HCT116 (cell line): ENCODE measurements at regions not wholly inside any gene's neighbourhood (a gene's known extent, or its start where the extent isn't known, plus 50 kb on each side); places are given as distances from the start of the nearest gene placed in this dataset.

Experiments used
- ATAC-seq: fragments of 200-7000 bp; cut with Tn5 transposase; 2 replicates; pipeline ENCODE4 v1.9.1; 2020; ENCODE audit warnings: mild to moderate bottlenecking, moderate library complexity
- BruUV-seq: library from RNA; stranded (reverse); fragments of 400-500 nt; replicated peaks from 2 replicates; lab custom pipeline; 2021; lab: Mats Ljungman, UMichigan
- CTCF ChIA-PET: fragments of 300-600 bp; sonication (Branson Sonifier 250); formaldehyde crosslinking; loops from one replicate; lab custom pipeline; 2021; ENCODE audit warnings: antibody characterized with exemption; lab: Charles Lee
- POLR2A ChIA-PET: fragments of 300-600, 350-600 bp; sonication (Branson Sonifier 250); formaldehyde crosslinking; loops from one replicate; lab custom pipeline; 2021; ENCODE audit warnings: antibody characterized with exemption; lab: Charles Lee
- RAD21 ChIA-PET, 2 experiments: fragments of 300-600 bp; sonication (Branson Sonifier 250); formaldehyde crosslinking; loops; one replicate each; lab custom pipeline; 2023; ENCODE audit warnings: low total read pairs in 2 of 2; ENCODE audit not compliant: uncharacterized antibody in 2 of 2, unreplicated experiment in 2 of 2, low non-redundant PET in 1 of 2; lab: Charles Lee
- DNase-seq: peaks from one replicate; pipeline ENCODE4 v3.0.0-alpha.2; 2010; ENCODE audit warnings: low read depth, low spot score
- H2AFZ ChIP-seq: fragments of 200-600 bp; shearing (Covaris generic), sonication (generic); 2 replicates; pipeline ENCODE4 v1.6.1; 2017; ENCODE audit warnings: low read depth, mixed run types, mixed read lengths, antibody characterized with exemption, low read length; ENCODE audit not compliant: poor library complexity, severe bottlenecking
- H3K27ac ChIP-seq: 2 replicates; pipeline ENCODE4 v1.5.1; 2012; ENCODE audit warnings: low read depth, low read length
- H3K27me3 ChIP-seq: fragments of 200-600 bp; sonication (generic); 2 replicates; pipeline ENCODE4 v1.6.1; 2016; ENCODE audit warnings: mixed run types, low read length, mixed read lengths; ENCODE audit not compliant: insufficient read depth
- H3K36me3 ChIP-seq, 2 experiments: fragments of 200-500 bp in 1 of 2; fragments of 200-600 bp in 1 of 2; sonication (Bioruptor generic) in 1 of 2; sonication (generic) in 1 of 2; 2 replicates each; pipeline versions ENCODE4 v1.5.1 to v1.6.1; 2014 to 2016; ENCODE audit warnings: low read length in 2 of 2, inconsistent platforms in 1 of 2, mixed read lengths in 1 of 2, mixed run types in 1 of 2; ENCODE audit not compliant: insufficient read depth in 2 of 2, control insufficient read depth in 1 of 2
- H3K4me1 ChIP-seq, 2 experiments: fragments of 200-600 bp in 1 of 2; sonication (generic) in 1 of 2; 2 replicates each; pipeline versions ENCODE4 v1.5.1 to v1.6.1; 2012 to 2017; ENCODE audit warnings: low read length in 2 of 2, inconsistent platforms in 1 of 2, mild to moderate bottlenecking in 1 of 2, mixed read lengths in 1 of 2, mixed run types in 1 of 2, moderate library complexity in 1 of 2; ENCODE audit not compliant: insufficient read depth in 2 of 2, control insufficient read depth in 1 of 2
- H3K4me2 ChIP-seq: fragments of 200-600 bp; sonication (generic); 2 replicates; pipeline ENCODE4 v1.6.1; 2017; ENCODE audit warnings: mixed run types, low read length, mixed read lengths
- H3K4me3 ChIP-seq, 2 experiments: fragments of 200-600 bp in 1 of 2; sonication (generic) in 1 of 2; replicated peaks in 1 of 2; 2 replicates each; pipeline ENCODE4 v1.5.1; 2011 to 2016; ENCODE audit warnings: low read length in 2 of 2, control low read depth in 1 of 2, low read depth in 1 of 2, mild to moderate bottlenecking in 1 of 2, mixed read lengths in 1 of 2, mixed run types in 1 of 2
- H3K79me2 ChIP-seq: fragments of 200-600 bp; sonication (generic); 2 replicates; pipeline ENCODE4 v1.6.1; 2017; ENCODE audit warnings: mild to moderate bottlenecking, mixed run types, low read length, moderate library complexity, mixed read lengths; ENCODE audit not compliant: insufficient read depth
- H3K9ac ChIP-seq: fragments of 200-600 bp; sonication (generic); 2 replicates; pipeline ENCODE4 v1.6.1; 2016; ENCODE audit warnings: low read length, mixed read lengths
- H3K9me2 ChIP-seq: fragments of 200-600 bp; sonication (generic), shearing (Covaris generic); 2 replicates; pipeline ENCODE4 v1.6.1; 2017; ENCODE audit warnings: mixed run types, mild to moderate bottlenecking, moderate library complexity; ENCODE audit not compliant: insufficient read depth
- H3K9me3 ChIP-seq, 2 experiments: fragments of 200-500 bp in 1 of 2; fragments of 200-600 bp in 1 of 2; sonication (Bioruptor generic) in 1 of 2; sonication (generic) in 1 of 2; 2 replicates each; pipeline ENCODE4 v1.6.1; 2014 to 2017; ENCODE audit warnings: low read length in 2 of 2, mixed read lengths in 2 of 2, inconsistent platforms in 1 of 2, low read depth in 1 of 2, mild to moderate bottlenecking in 1 of 2, mixed run types in 1 of 2, moderate library complexity in 1 of 2; ENCODE audit not compliant: control insufficient read depth in 1 of 2, insufficient read depth in 1 of 2
- H4K20me1 ChIP-seq: fragments of 200-600 bp; sonication (generic), shearing (Covaris generic); 2 replicates; pipeline ENCODE4 v1.6.1; 2017; ENCODE audit warnings: mixed run types, mild to moderate bottlenecking, moderate library complexity; ENCODE audit not compliant: insufficient read depth
- CBX3 ChIP-seq: IDR thresholded peaks from 2 replicates; pipeline ENCODE4 v1.6.1; 2012; ENCODE audit warnings: low read depth
- EGR1 ChIP-seq: IDR thresholded peaks from 2 replicates; pipeline ENCODE4 v1.6.1; 2012; ENCODE audit warnings: low read depth
- EZH2 ChIP-seq: fragments of 200-600 bp; sonication (generic); IDR thresholded peaks from 2 replicates; pipeline ENCODE4 v1.6.1; 2017; ENCODE audit warnings: antibody characterized with exemption, mixed run types
- JUND ChIP-seq: IDR thresholded peaks from 2 replicates; pipeline ENCODE4 v1.6.1; 2012
- POLR2A ChIP-seq: IDR thresholded peaks from 2 replicates; pipeline ENCODE4 v1.7.0; 2011; ENCODE audit warnings: borderline replicate concordance; ENCODE audit not compliant: insufficient read depth, insufficient read length; ENCODE audit errors: extremely low read depth
- POLR2AphosphoS5 ChIP-seq: IDR thresholded peaks from 2 replicates; pipeline ENCODE4 v1.6.1; 2011; ENCODE audit warnings: mild to moderate bottlenecking, low read depth, low read length, moderate library complexity
- SP1 ChIP-seq: IDR thresholded peaks from 2 replicates; pipeline ENCODE4 v1.6.1; 2012; ENCODE audit warnings: low read depth
- YY1 ChIP-seq: IDR thresholded peaks from 2 replicates; pipeline ENCODE4 v1.6.1; 2011; ENCODE audit warnings: low read length, low read depth, moderate library complexity, mild to moderate bottlenecking; ENCODE audit not compliant: insufficient replicate concordance; ENCODE audit errors: extremely low read depth
- ZNF274 ChIP-seq: fragments of 200-500 bp; sonication (Bioruptor generic); IDR thresholded peaks from 2 replicates; pipeline ENCODE4 v1.6.1; 2014; ENCODE audit warnings: mild to moderate bottlenecking, low read depth, low read length, inconsistent platforms
- intact Hi-C: fragments of 100-400 bp; cut with micrococcal nuclease; formaldehyde crosslinking; loops from 2 replicates; pipeline ENCODE4 v1.10.0; 2022
- TF ChIP-seq, protein P1 (sequence below): IDR thresholded peaks from 2 replicates; pipeline ENCODE4 v1.6.1; 2012
- TF ChIP-seq, protein P2 (sequence below): IDR thresholded peaks from 2 replicates; pipeline ENCODE4 v1.6.1; 2012; ENCODE audit warnings: low read depth

DNA sequence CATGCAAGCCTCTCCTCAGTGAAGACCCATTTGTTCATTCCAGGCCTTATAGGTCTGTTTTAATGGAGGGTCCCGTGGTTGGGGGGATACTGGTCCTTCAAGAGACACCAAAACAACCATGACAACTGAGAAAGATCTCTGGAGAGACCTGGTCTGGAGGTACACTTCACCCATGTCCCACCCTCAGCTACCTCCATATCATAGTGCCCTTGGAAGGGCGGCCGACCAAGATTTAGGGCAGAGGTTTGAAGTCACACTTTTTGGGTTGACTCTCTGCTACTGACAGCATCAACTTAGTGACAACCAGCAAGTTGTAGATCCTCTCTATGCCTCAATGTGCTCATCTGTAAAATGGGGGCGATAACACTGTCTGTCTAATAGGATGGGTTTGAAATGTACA is 177.3 kb downstream of the TSHZ3 start:
- RAD21 ChIA-PET: interaction anchor here in 1 of 2 experiments (0.6 kb wide), 1 partner anchor 1356 kb away, joined by 3 read pairs; no protein-coding TSS in a partner anchor
- CTCF ChIA-PET: no interaction called here
- no peaks in the 10 kb centered on the region for H3K36me3 ChIP-seq
- POLR2A ChIA-PET: no interaction called here
- no peaks in the 10 kb centered on the region for H3K27me3 ChIP-seq
- no peak for TF ChIP-seq SP1
- TF ChIP-seq YY1: no peak
- TF ChIP-seq CBX3: no peak
- TF ChIP-seq EGR1: no peak
- no peak for TF ChIP-seq JUND
- TF ChIP-seq, all 23 proteins: peak for 0
- Histone ChIP-seq H3K79me2 (no peaks in the 10 kb centered on the region), H4K20me1 (no peaks in the 10 kb centered on the region), H3K9me2 (no peaks in the 10 kb centered on the region), H3K4me3 (no peak overlapping the region), H3K9me3 (peaks cover 18 to 32% of the 10 kb centered on the region in 2 experiments; a peak in 2 of 4 replicates), H3K9ac (no peak overlapping the region), H2AFZ (no peak overlapping the region), H3K4me2 (no peak overlapping the region), H3K27ac (no peak overlapping the region), H3K4me1 (no peaks in the 10 kb centered on the region)
- no peak for ATAC-seq
- intact Hi-C loops: no loop called here
- BruUV-seq: no TSS peak
- no peak for DNase-seq

DNA sequence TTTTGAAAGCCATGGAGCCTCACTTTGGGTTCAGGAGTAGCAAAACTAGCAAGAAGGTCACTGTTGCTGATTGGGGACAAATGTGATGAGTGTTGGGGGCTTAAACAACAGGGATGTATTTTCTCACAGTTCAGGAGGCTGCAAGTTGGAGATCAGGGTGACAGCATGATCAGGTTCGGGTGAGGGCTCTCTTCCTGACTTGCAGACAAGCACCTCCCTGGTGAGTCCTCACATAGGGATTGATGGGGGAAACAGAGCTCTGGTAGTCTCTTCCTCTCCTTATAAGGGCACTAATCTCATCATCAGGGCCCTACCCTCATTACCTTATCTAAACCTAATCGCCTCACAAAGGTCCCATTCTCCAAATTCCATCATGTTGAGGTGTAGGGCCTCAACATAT is 179.2 kb downstream of the TSHZ3 start:
- POLR2A ChIA-PET: no interaction called here
- Histone ChIP-seq H3K27ac (no peak overlapping the region), H3K9ac (no peak overlapping the region), H3K36me3 (no peaks in the 10 kb centered on the region), H4K20me1 (no peaks in the 10 kb centered on the region), H3K4me2 (no peak overlapping the region), H3K4me3 (no peak overlapping the region), H3K27me3 (no peaks in the 10 kb centered on the region), H2AFZ (no peak overlapping the region), H3K79me2 (no peaks in the 10 kb centered on the region), H3K9me3 (peaks cover 18 to 20% of the 10 kb centered on the region in 2 experiments; a peak in 2 of 4 replicates), H3K9me2 (no peaks in the 10 kb centered on the region), H3K4me1 (no peaks in the 10 kb centered on the region)
- CTCF ChIA-PET: no interaction called here
- DNase-seq: no peak
- no peak for TF ChIP-seq EZH2
- TF ChIP-seq ZNF274: no peak
- TF ChIP-seq, protein P1, sequence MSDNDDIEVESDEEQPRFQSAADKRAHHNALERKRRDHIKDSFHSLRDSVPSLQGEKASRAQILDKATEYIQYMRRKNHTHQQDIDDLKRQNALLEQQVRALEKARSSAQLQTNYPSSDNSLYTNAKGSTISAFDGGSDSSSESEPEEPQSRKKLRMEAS: no peak
- TF ChIP-seq, protein P2, sequence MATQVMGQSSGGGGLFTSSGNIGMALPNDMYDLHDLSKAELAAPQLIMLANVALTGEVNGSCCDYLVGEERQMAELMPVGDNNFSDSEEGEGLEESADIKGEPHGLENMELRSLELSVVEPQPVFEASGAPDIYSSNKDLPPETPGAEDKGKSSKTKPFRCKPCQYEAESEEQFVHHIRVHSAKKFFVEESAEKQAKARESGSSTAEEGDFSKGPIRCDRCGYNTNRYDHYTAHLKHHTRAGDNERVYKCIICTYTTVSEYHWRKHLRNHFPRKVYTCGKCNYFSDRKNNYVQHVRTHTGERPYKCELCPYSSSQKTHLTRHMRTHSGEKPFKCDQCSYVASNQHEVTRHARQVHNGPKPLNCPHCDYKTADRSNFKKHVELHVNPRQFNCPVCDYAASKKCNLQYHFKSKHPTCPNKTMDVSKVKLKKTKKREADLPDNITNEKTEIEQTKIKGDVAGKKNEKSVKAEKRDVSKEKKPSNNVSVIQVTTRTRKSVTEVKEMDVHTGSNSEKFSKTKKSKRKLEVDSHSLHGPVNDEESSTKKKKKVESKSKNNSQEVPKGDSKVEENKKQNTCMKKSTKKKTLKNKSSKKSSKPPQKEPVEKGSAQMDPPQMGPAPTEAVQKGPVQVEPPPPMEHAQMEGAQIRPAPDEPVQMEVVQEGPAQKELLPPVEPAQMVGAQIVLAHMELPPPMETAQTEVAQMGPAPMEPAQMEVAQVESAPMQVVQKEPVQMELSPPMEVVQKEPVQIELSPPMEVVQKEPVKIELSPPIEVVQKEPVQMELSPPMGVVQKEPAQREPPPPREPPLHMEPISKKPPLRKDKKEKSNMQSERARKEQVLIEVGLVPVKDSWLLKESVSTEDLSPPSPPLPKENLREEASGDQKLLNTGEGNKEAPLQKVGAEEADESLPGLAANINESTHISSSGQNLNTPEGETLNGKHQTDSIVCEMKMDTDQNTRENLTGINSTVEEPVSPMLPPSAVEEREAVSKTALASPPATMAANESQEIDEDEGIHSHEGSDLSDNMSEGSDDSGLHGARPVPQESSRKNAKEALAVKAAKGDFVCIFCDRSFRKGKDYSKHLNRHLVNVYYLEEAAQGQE: no peak
- TF ChIP-seq POLR2AphosphoS5: no peak
- no peak for TF ChIP-seq YY1
- TF ChIP-seq POLR2A: no peak
- RAD21 ChIA-PET: no interaction called here
- BruUV-seq: no TSS peak
- ATAC-seq: no peak
- intact Hi-C loops: no loop called here
